GM12874 (cell line): ENCODE measurements at regions not wholly inside any gene's neighbourhood (a gene's known extent, or its start where the extent isn't known, plus 50 kb on each side); places are given as distances from the start of the nearest gene placed in this dataset.

Experiments
- TF ChIP-seq, protein P1 (sequence below): IDR thresholded peaks from 2 replicates; pipeline ENCODE4 v1.5.1; 2011; ENCODE audit warnings: low read depth, mild to moderate bottlenecking, control low read depth, low read length, moderate library complexity; ENCODE audit not compliant: insufficient read depth

- TF ChIP-seq, protein P1, sequence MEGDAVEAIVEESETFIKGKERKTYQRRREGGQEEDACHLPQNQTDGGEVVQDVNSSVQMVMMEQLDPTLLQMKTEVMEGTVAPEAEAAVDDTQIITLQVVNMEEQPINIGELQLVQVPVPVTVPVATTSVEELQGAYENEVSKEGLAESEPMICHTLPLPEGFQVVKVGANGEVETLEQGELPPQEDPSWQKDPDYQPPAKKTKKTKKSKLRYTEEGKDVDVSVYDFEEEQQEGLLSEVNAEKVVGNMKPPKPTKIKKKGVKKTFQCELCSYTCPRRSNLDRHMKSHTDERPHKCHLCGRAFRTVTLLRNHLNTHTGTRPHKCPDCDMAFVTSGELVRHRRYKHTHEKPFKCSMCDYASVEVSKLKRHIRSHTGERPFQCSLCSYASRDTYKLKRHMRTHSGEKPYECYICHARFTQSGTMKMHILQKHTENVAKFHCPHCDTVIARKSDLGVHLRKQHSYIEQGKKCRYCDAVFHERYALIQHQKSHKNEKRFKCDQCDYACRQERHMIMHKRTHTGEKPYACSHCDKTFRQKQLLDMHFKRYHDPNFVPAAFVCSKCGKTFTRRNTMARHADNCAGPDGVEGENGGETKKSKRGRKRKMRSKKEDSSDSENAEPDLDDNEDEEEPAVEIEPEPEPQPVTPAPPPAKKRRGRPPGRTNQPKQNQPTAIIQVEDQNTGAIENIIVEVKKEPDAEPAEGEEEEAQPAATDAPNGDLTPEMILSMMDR: no peak
Observed at GRCh38 chr3:103170651-103171050, 735.8 kb downstream of the ZPLD1 start.

- TF ChIP-seq, protein P1: no peak
Observed at GRCh38 chr3:103173940-103174339, 739.1 kb downstream of the ZPLD1 start.

DNA sequence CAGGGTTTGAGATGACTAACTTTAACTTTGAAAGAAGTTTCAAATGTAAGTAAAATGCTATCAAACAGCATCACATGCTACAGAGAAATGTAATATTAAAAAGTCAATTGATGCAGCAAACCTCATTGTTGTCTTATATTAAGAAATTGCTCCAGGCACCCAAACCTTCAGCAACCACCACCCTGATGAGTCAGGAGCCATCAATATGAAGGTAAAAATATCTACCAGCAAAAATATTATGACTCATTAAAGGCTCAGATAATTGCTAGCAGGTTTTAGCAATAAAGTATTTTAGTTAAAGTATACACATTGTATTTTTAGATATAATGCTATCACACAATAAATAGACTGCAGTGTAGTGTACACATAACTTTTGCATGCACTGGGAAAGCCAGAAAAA, 746.3 kb downstream of the ZPLD1 start:
- TF ChIP-seq, protein P1: no peak

- TF ChIP-seq, protein P1: no peak
Observed at GRCh38 chr3:103184772-103185171, 750.0 kb downstream of the ZPLD1 start.

DNA sequence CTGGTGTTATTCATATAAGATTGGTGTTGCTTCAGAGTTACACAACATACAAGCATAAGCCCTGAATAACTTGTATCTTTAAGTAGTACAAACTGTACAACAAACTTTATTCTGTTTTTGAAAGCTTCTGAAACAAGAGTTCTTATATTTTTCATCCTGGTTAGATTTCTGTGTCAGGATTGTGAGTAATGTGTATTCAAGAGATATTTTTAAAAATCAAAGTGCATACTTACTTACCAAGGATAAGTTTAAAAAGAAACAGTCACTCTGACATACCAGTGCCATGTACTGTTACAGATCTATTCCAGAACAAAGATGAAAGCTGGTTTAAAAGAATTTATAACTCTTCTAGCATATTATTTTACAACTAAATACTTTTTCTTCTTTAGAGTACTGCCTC, 755.1 kb downstream of the ZPLD1 start:
- TF ChIP-seq, protein P1: no peak

- TF ChIP-seq, protein P1: no peak
Observed at GRCh38 chr3:103195216-103195615, 760.4 kb downstream of the ZPLD1 start.

GRCh38 chr3:103203441-103203840, 768.6 kb downstream of the ZPLD1 start:
- TF ChIP-seq, protein P1: no peak

DNA sequence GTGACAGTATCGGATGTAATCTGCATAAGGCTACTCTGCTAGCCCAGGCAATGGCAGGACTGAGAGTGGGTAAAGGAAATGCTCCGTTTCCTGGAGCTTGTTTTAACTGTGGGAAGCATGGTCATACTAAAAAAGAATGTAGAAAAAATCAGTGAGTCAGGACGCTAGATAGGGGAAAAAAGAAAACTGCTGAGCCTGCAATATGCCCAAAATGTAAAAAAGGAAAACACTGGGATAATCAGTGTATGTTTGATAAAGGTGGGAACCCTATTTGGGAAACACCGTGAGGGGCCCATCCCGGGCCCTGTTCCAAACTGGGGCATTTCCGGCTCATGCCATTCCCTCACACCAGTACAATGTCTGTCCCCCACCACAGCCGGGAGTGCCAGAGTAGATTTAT, 775.8 kb downstream of the ZPLD1 start:
- TF ChIP-seq, protein P1: no peak
